Testis (tissue), 2 donors: ENCODE measurements at regions not wholly inside any gene's neighbourhood (a gene's known extent, or its start where the extent isn't known, plus 50 kb on each side); places are given as distances from the start of the nearest gene placed in this dataset.

Experiments used
- DNase-seq: peaks from one replicate; pipeline ENCODE4 v3.0.0-alpha.2; 2019
- H3K27ac ChIP-seq, 2 donors: fragments of 200-600 bp; sonication (generic); one replicate each; pipeline ENCODE4 v1.5.1; 2019
- H3K27me3 ChIP-seq: fragments of 200-600 bp; sonication (generic); one replicate; pipeline ENCODE4 v1.5.1; 2019
- H3K36me3 ChIP-seq: fragments of 200-600 bp; sonication (generic); one replicate; pipeline ENCODE4 v1.5.1; 2017; ENCODE audit warnings: low read depth; ENCODE audit errors: missing control alignments
- H3K4me1 ChIP-seq: fragments of 200-600 bp; sonication (generic); one replicate; pipeline ENCODE4 v1.5.1; 2019
- H3K4me3 ChIP-seq, 2 donors: fragments of 200-600 bp; sonication (generic); one replicate each; pipeline ENCODE4 v1.5.1; 2017 to 2019
- H3K9me3 ChIP-seq: fragments of 200-600 bp; sonication (generic); one replicate; pipeline ENCODE4 v1.5.1; 2017
- CTCF ChIP-seq, 3 experiments: fragments of 450-650 bp in 2 of 3; fragments of 200-600 bp in 1 of 3; sonication (generic) in 1 of 3; IDR thresholded peaks; one replicate each; pipeline ENCODE4 v1.5.1; 2016 to 2019; ENCODE audit warnings: antibody characterized with exemption in 3 of 3, mild to moderate bottlenecking in 2 of 3, moderate library complexity in 1 of 3
- POLR2A ChIP-seq: fragments of 450-650 bp; IDR thresholded peaks from one replicate; pipeline ENCODE4 v1.6.1; 2017; ENCODE audit warnings: antibody characterized with exemption, mild to moderate bottlenecking, moderate library complexity
- WGBS, 2 donors: methylation state at CpG; one replicate each; pipeline ENCODE4 v1.1.5; 2018; 5-methylcytosine and 5-hydroxymethylcytosine counted together
- intact Hi-C: fragments of 100-400 bp; cut with DNase I; formaldehyde crosslinking; loops from one replicate; pipeline ENCODE4 v1.15.1; 2023; ENCODE audit warnings: low total_unique reads

GRCh38 chr11:11710556-11710955, 88.8 kb upstream of the GALNT18 start:
- Histone ChIP-seq H3K36me3 (no peaks in the 10 kb centered on the region), H3K27ac (no peak overlapping the region), H3K4me1 (no peaks in the 10 kb centered on the region), H3K27me3 (no peaks in the 10 kb centered on the region), H3K9me3 (no peaks in the 10 kb centered on the region), H3K4me3 (no peak overlapping the region)
- TF ChIP-seq CTCF (IDR thresholded peaks at IDR 0.05) (no peak), POLR2A (no peak)
- no peak for DNase-seq
- intact Hi-C loops: no loop called here
- 77 to 90% methylated on average over 3 to 4 of the region's 4 CpGs for WGBS, 2 donors

DNA sequence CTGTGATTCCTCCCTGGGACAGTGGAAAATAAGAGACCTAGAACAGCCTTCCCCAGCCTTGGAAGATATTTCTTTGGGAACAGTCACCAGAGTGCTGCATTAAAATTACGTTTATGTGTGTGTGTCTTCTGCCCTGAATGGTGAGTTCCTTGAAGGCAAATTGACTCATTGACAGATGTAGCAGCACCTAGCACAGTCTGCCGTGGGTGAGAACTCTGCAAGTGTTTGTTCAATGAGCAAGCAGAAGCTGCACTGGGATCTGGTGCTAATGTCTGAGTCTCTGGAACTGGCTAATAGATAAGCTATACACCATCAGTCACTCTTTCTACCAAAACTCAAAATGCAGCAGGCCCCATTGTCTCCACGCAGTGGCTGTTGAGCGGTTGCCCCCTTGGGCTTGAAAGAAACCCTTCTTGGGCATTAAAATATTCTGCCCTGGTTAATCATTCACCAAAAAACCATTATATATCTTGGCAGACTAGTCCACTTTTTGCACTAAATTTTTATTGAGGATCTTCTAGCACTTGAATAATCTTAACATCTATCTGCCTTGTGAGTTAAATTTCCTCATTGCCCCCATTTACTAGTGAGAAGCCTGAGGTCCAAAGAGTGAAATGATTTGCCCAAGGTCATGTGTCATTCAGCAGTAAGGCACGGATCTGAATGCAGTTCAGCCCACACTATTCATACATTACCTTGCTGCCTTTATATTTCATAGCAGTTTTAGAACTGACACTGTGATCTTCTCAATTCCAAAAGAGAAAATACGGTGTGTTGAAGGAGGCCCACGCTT, 87.8 kb upstream of the GALNT18 start:
- Histone ChIP-seq H3K36me3 (no peaks in the 10 kb centered on the region), H3K27ac (no peak overlapping the region), H3K4me3 (no peak overlapping the region), H3K27me3 (no peaks in the 10 kb centered on the region), H3K9me3 (no peaks in the 10 kb centered on the region), H3K4me1 (no peaks in the 10 kb centered on the region)
- 89 to 90% methylated on average over 7 of the region's 7 CpGs for WGBS, 2 donors
- TF ChIP-seq POLR2A: no peak
- no peak for TF ChIP-seq CTCF (IDR thresholded peaks at IDR 0.05)
- no peak for DNase-seq
- intact Hi-C loops: no loop called here

DNA sequence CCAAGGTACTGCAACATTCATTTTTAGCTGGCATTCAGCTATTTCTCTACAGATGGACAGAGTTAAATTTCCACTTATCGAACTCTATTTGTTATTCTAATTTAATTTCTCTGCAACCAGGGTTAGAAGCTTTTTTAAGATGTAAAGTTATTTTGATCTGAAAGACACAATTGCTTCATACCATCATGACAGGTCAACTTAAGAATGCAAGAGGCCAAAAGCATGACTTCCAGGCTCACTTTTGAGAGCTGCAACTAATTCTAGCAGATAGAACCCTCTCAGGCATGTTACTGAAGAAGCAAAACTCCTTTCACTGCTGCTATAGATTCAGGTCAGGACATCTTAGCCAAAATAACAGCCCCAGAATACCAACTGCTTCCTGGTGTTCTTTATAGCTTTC, 86.5 kb upstream of the GALNT18 start:
- Histone ChIP-seq H3K4me1 (no peaks in the 10 kb centered on the region), H3K27ac (no peak overlapping the region), H3K27me3 (no peaks in the 10 kb centered on the region), H3K36me3 (no peaks in the 10 kb centered on the region), H3K4me3 (no peak overlapping the region), H3K9me3 (no peaks in the 10 kb centered on the region)
- no peak for DNase-seq
- TF ChIP-seq CTCF (IDR thresholded peaks at IDR 0.05) (no peak), POLR2A (no peak)
- intact Hi-C loops: no loop called here
- WGBS, 2 donors: 83 to 88% methylated on average over 1 of the region's 1 CpG

- no peaks in the 10 kb centered on the region for H3K9me3 ChIP-seq
These were observed 84.2 kb upstream of the GALNT18 start for GRCh38 chr11:11706028-11706427.

More at GRCh38 chr11:11706028-11706427, 84.2 kb upstream of the GALNT18 start:
- no peak overlapping the region for H3K27ac ChIP-seq
- intact Hi-C loops: no loop called here
- no peak overlapping the region for H3K4me3 ChIP-seq
- H3K4me1 ChIP-seq: no peaks in the 10 kb centered on the region
- no peaks in the 10 kb centered on the region for H3K27me3 ChIP-seq
- no peak for DNase-seq
- no peaks in the 10 kb centered on the region for H3K36me3 ChIP-seq
- 93 to 94% methylated on average over 3 to 4 of the region's 4 CpGs for WGBS, 2 donors
- TF ChIP-seq POLR2A (no peak), CTCF (IDR thresholded peaks at IDR 0.05) (no peak)
